CD4-positive, alpha-beta T cell (primary cell): ENCODE measurements at regions not wholly inside any gene's neighbourhood (a gene's known extent, or its start where the extent isn't known, plus 50 kb on each side); places are given as distances from the start of the nearest gene placed in this dataset.

ENCODE experiments used
- ATAC-seq: fragments of 200-7000 bp; cut with Tn5 transposase; one replicate; pipeline ENCODE4 v1.10.0; 2022; ENCODE audit warnings: mild to moderate bottlenecking; ENCODE audit not compliant: poor library complexity
- CTCF ChIA-PET: fragments of 350-600 bp; sonication (Branson Sonifier 250); formaldehyde crosslinking; loops from one replicate; lab custom pipeline; 2021; ENCODE audit warnings: antibody characterized with exemption, inconsistent platforms; lab: Charles Lee
- POLR2A ChIA-PET: fragments of 350-600 bp; sonication (Branson Sonifier 250); formaldehyde crosslinking; loops from one replicate; lab custom pipeline; 2021; ENCODE audit warnings: antibody characterized with exemption, inconsistent platforms; lab: Charles Lee
- DNase-seq, 14 experiments: peaks; one replicate each; pipeline ENCODE4 v3.0.0-alpha.2; 2013 to 2020; ENCODE audit warnings: mixed read lengths in 2 of 14
- H3K27ac ChIP-seq, 2 donors: one replicate each; pipeline versions ENCODE4 v1.5.1 to v1.7.0; 2013; ENCODE audit warnings: low read length in 2 of 2, low read depth in 1 of 2, mild to moderate bottlenecking in 1 of 2
- H3K27me3 ChIP-seq, 2 experiments: 1 replicate in 1 of 2; 2 replicates in 1 of 2; pipeline versions ENCODE4 v1.6.1 to v1.7.0; 2013; ENCODE audit warnings: low read length in 2 of 2, control low read depth in 1 of 2, mild to moderate bottlenecking in 1 of 2, moderate library complexity in 1 of 2; ENCODE audit not compliant: insufficient read depth in 2 of 2, control insufficient read depth in 1 of 2
- H3K36me3 ChIP-seq: one replicate; pipeline ENCODE4 v1.6.1; 2013; ENCODE audit warnings: low read length, control low read depth; ENCODE audit not compliant: insufficient read depth
- H3K4me1 ChIP-seq: one replicate; pipeline ENCODE4 v1.6.1; 2013; ENCODE audit warnings: low read length, control low read depth; ENCODE audit not compliant: insufficient read depth
- H3K4me3 ChIP-seq: one replicate; pipeline ENCODE4 v1.5.1; 2013; ENCODE audit warnings: mild to moderate bottlenecking, low read length, moderate library complexity
- H3K9me3 ChIP-seq, 2 experiments: 1 replicate in 1 of 2; 2 replicates in 1 of 2; pipeline versions ENCODE4 v1.6.1 to v1.7.0; 2013; ENCODE audit warnings: low read length in 2 of 2, mild to moderate bottlenecking in 2 of 2, control low read depth in 1 of 2, moderate library complexity in 1 of 2; ENCODE audit not compliant: control insufficient read depth in 1 of 2, insufficient read depth in 1 of 2
- H3K27ac Mint-ChIP-seq: one replicate; pipeline ENCODE4 v1.8.0; 2020; ENCODE audit warnings: mixed read lengths
- H3K27me3 Mint-ChIP-seq: one replicate; pipeline ENCODE4 v1.8.0; 2021; ENCODE audit warnings: mixed read lengths
- H3K36me3 Mint-ChIP-seq: one replicate; pipeline ENCODE4 v1.8.0; 2021; ENCODE audit warnings: low read depth, mixed read lengths
- H3K4me1 Mint-ChIP-seq: one replicate; pipeline ENCODE4 v1.8.0; 2021; ENCODE audit warnings: low read depth, mixed read lengths
- H3K4me3 Mint-ChIP-seq: one replicate; pipeline ENCODE4 v1.8.0; 2020; ENCODE audit warnings: mild to moderate bottlenecking, mixed read lengths
- H3K9me3 Mint-ChIP-seq: one replicate; pipeline ENCODE4 v1.8.0; 2020; ENCODE audit warnings: mixed read lengths
- CTCF ChIP-seq: fragments of 200-600 bp; IDR thresholded peaks from one replicate; pipeline ENCODE4 v1.8.0; 2022; ENCODE audit warnings: antibody characterized with exemption, mild to moderate bottlenecking
- intact Hi-C, 2 experiments: fragments of 100-400 bp; cut with DNase I in 1 of 2; cut with micrococcal nuclease in 1 of 2; formaldehyde crosslinking; loops; one replicate each; pipeline versions ENCODE4 v1.15.1 to v1.9.0; 2023 to 2025; cut with DNase I, micrococcal nuclease

- peaks cover 0 to 2% of the 10 kb centered on the region in 2 experiments for H3K9me3 ChIP-seq
- intact Hi-C loops = no loop called here
- ATAC-seq = no peak
- H3K27me3 Mint-ChIP-seq = no peaks in the 10 kb centered on the region
- no peaks in the 10 kb centered on the region for H3K36me3 ChIP-seq
- ChIA-PET POLR2A (no interaction called here), CTCF (no interaction called here)
- H3K4me3 ChIP-seq = no peak overlapping the region
- DNase-seq = no peak
- no peak overlapping the region for H3K4me3 Mint-ChIP-seq
- H3K27me3 ChIP-seq = no peaks in the 10 kb centered on the region
- H3K4me1 Mint-ChIP-seq = no peaks in the 10 kb centered on the region
- TF ChIP-seq CTCF = no peak
- no peak overlapping the region for H3K27ac Mint-ChIP-seq
- no peak overlapping the region for H3K27ac ChIP-seq
- H3K4me1 ChIP-seq = no peaks in the 10 kb centered on the region
- peaks cover 3% of the 10 kb centered on the region for H3K9me3 Mint-ChIP-seq
- no peaks in the 10 kb centered on the region for H3K36me3 Mint-ChIP-seq
Measured at GRCh38 chr10:108072466-108072865, 908.0 kb upstream of the SORCS1 start.

- CTCF ChIA-PET = no interaction called here
- Histone ChIP-seq H3K27ac (no peak overlapping the region), H3K4me1 (no peaks in the 10 kb centered on the region), H3K9me3 (no peaks in the 10 kb centered on the region), H3K36me3 (no peaks in the 10 kb centered on the region), H3K27me3 (no peaks in the 10 kb centered on the region), H3K4me3 (no peak overlapping the region)
- intact Hi-C loops = no loop called here
- no peak for DNase-seq
- H3K9me3 Mint-ChIP-seq = peaks cover 3% of the 10 kb centered on the region
- no peaks in the 10 kb centered on the region for H3K36me3 Mint-ChIP-seq
- no peak for TF ChIP-seq CTCF
- no peak for ATAC-seq
- no peak overlapping the region for H3K27ac Mint-ChIP-seq
- no peaks in the 10 kb centered on the region for H3K4me1 Mint-ChIP-seq
- no peaks in the 10 kb centered on the region for H3K27me3 Mint-ChIP-seq
- POLR2A ChIA-PET = no interaction called here
- H3K4me3 Mint-ChIP-seq = no peak overlapping the region
Measured at GRCh38 chr10:108070789-108071188, 906.3 kb upstream of the SORCS1 start.

GRCh38 chr10:108069096-108069495, 904.6 kb upstream of the SORCS1 start:
- no peaks in the 10 kb centered on the region for H3K36me3 Mint-ChIP-seq
- ATAC-seq (no peak), DNase-seq (no peak)
- H3K36me3 ChIP-seq = no peaks in the 10 kb centered on the region
- no peaks in the 10 kb centered on the region for H3K27me3 Mint-ChIP-seq
- H3K27ac Mint-ChIP-seq = no peak overlapping the region
- no peak overlapping the region for H3K4me3 Mint-ChIP-seq
- peaks cover 3% of the 10 kb centered on the region for H3K9me3 Mint-ChIP-seq
- CTCF ChIA-PET = no interaction called here
- TF ChIP-seq CTCF = no peak
- H3K9me3 ChIP-seq = peaks cover 0 to 3% of the 10 kb centered on the region in 2 experiments
- no peak overlapping the region for H3K27ac ChIP-seq
- H3K4me1 ChIP-seq = no peaks in the 10 kb centered on the region
- intact Hi-C loops = no loop called here
- POLR2A ChIA-PET = no interaction called here
- H3K4me1 Mint-ChIP-seq = no peaks in the 10 kb centered on the region
- no peak overlapping the region for H3K4me3 ChIP-seq
- no peaks in the 10 kb centered on the region for H3K27me3 ChIP-seq
